GM12872 (cell line): ENCODE measurements at regions not wholly inside any gene's neighbourhood (a gene's known extent, or its start where the extent isn't known, plus 50 kb on each side); places are given as distances from the start of the nearest gene placed in this dataset.

ENCODE experiments used
- CTCF ChIP-seq: IDR thresholded peaks from 3 replicates; pipeline ENCODE4 v1.5.1; 2011; ENCODE audit warnings: low read depth, mild to moderate bottlenecking, low read length, moderate library complexity; ENCODE audit not compliant: insufficient read depth

- TF ChIP-seq CTCF, result no peak
Observed at GRCh38 chr1:56174176-56174885, 405.0 kb downstream of the PLPP3 start.

GRCh38 chr1:56173736-56174135, 405.6 kb downstream of the PLPP3 start:
- no peak for TF ChIP-seq CTCF

GRCh38 chr1:56171670-56172069, 407.7 kb downstream of the PLPP3 start:
- no peak for TF ChIP-seq CTCF

GRCh38 chr1:56170784-56171320, 408.5 kb downstream of the PLPP3 start:
- TF ChIP-seq CTCF, result no peak

- TF ChIP-seq CTCF, result no peak
Observed at GRCh38 chr1:56169856-56170255, 409.5 kb downstream of the PLPP3 start.

GRCh38 chr1:56168176-56168575, 411.2 kb downstream of the PLPP3 start:
- no peak for TF ChIP-seq CTCF

GRCh38 chr1:56167596-56167995, 411.8 kb downstream of the PLPP3 start:
- TF ChIP-seq CTCF, result no peak
